Loucy (cell line): ENCODE measurements at regions not wholly inside any gene's neighbourhood (a gene's known extent, or its start where the extent isn't known, plus 50 kb on each side); places are given as distances from the start of the nearest gene placed in this dataset.

Experiments
- EZH2phosphoT487 ChIP-seq: fragments of 200-600 bp; IDR thresholded peaks from 2 replicates; pipeline ENCODE4 v1.6.1; 2018; ENCODE audit warnings: antibody characterized with exemption, mild to moderate bottlenecking, moderate library complexity, borderline replicate concordance
- TF ChIP-seq, protein P1 (sequence below): fragments of 200-600 bp; sonication (generic); conservative IDR thresholded peaks from 2 replicates; pipeline ENCODE4 v1.5.1; 2014; ENCODE audit warnings: mild to moderate bottlenecking, antibody characterized with exemption, low read length

DNA sequence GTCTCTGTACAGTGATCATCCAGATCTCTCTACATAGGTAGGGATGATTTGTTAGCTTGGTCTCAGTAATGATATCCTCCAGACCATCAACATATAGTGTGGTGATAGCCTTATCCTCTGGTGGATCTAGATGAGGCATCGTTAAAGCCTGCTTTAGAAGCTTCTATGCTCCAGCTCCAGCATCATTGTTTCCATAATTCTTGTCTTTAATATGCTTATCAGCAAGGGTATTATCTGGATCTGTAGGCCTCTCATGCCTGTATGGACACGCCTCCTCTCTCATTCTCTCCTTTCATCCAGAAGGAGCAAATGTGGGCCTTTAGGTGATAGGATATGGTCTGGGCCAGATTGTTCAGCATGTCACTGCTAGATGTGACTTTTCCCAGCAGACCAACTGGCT lies 234.5 kb upstream of the CHST9 start:
- TF ChIP-seq, protein P1, sequence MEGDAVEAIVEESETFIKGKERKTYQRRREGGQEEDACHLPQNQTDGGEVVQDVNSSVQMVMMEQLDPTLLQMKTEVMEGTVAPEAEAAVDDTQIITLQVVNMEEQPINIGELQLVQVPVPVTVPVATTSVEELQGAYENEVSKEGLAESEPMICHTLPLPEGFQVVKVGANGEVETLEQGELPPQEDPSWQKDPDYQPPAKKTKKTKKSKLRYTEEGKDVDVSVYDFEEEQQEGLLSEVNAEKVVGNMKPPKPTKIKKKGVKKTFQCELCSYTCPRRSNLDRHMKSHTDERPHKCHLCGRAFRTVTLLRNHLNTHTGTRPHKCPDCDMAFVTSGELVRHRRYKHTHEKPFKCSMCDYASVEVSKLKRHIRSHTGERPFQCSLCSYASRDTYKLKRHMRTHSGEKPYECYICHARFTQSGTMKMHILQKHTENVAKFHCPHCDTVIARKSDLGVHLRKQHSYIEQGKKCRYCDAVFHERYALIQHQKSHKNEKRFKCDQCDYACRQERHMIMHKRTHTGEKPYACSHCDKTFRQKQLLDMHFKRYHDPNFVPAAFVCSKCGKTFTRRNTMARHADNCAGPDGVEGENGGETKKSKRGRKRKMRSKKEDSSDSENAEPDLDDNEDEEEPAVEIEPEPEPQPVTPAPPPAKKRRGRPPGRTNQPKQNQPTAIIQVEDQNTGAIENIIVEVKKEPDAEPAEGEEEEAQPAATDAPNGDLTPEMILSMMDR, result no peak
- TF ChIP-seq EZH2phosphoT487, result no peak
